A673 (cell line): ENCODE measurements at regions not wholly inside any gene's neighbourhood (a gene's known extent, or its start where the extent isn't known, plus 50 kb on each side); places are given as distances from the start of the nearest gene placed in this dataset.

Experiments
- CTCF ChIP-seq: fragments of 300-800, 200-600 bp; sonication (generic); conservative IDR thresholded peaks from 2 replicates; pipeline ENCODE4 v1.5.1; 2017; ENCODE audit warnings: low read depth, mild to moderate bottlenecking, antibody characterized with exemption, low read length, moderate library complexity, mixed read lengths
- EZH2 ChIP-seq: fragments of 200-600 bp; sonication (generic); IDR thresholded peaks from 2 replicates; pipeline ENCODE4 v1.6.1; 2017; ENCODE audit warnings: borderline replicate concordance, low read depth, mild to moderate bottlenecking, mixed read lengths, antibody characterized with exemption, low read length; ENCODE audit not compliant: poor library complexity, severe bottlenecking

- TF ChIP-seq CTCF: no peak
- TF ChIP-seq EZH2: no peak
Measured at GRCh38 chr2:137775529-137775928, 188.7 kb upstream of the HNMT start.
